HG03575 (cell line): ENCODE measurements at regions not wholly inside any gene's neighbourhood (a gene's known extent, or its start where the extent isn't known, plus 50 kb on each side); places are given as distances from the start of the nearest gene placed in this dataset.

Source experiments
- ATAC-seq: cut with Tn5 transposase; IDR thresholded peaks from one replicate; pipeline ENCODE4 v1.9.1; 2021; ENCODE audit not compliant: unreplicated experiment, insufficient number of reproducible peaks, low FRiP score; ENCODE audit errors: extremely low read depth

DNA sequence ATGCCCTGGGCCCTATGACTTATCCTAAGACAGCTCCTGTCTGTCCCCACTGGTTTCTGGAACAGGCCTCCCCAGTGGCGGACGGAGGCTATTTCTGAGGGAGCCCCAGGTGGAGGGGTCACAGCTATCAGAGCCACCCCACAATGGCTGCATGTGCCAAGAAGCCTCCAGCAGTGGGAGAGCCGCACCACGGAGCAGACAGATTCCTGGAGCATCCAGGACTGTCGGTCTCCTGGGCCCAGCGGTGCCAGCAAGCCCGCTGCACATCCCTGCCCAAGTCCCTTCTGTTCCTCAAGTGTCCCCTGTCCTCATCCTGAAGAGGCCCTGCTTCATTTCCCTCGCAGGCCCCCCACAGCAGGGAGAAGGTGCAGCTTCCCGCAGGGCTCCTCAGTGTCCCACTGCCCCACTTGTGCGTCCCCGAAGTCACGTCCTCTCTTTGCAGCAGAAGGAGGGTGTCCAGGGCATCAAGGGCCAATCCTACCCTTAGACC is 193.0 kb upstream of the SHH start:
- no peak for ATAC-seq

DNA sequence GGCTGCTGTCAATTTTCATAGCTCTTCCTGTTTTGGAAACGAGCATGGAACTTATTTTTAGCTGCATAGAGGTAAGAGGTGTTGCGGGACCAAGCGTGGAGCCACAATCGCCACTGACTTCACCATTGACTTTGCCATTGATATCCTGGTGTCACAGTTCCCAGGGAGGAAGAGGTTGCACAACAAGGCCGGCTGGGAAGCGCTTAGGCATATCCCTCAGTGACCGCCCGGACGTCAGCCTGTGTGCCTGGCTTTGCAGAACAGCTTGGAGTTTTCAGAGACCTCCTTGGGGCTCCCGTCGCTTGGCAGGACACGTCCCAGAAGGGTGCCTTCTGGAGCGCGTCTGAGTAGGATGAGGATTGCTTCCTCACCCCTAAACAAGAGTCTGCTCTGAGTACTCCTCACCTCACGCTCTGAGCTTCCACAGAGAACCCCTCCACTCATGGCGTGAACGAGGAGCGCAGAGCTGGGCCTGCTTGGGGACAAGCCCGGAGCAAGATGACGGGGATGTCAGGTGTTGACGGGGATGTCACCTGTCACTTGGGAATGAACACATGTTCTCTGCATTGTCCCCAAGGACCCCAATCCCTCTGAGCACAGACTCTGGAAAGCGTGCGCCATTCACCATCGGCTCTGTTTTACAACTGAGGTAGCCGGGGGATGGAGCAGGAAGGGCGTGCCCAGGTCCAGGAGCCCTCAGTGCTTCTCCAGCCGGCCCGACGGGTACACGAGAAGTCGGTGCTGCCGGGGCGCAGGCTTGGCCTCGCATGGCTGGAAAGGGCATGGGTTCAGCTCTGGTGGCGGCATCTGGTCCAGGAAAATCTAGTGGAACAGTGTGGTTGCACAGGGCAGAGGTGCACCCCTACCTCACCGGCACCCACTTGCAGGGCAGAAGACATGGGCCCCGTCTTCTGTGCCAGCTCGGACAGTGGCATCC is 192.3 kb upstream of the SHH start:
- no peak for ATAC-seq

DNA sequence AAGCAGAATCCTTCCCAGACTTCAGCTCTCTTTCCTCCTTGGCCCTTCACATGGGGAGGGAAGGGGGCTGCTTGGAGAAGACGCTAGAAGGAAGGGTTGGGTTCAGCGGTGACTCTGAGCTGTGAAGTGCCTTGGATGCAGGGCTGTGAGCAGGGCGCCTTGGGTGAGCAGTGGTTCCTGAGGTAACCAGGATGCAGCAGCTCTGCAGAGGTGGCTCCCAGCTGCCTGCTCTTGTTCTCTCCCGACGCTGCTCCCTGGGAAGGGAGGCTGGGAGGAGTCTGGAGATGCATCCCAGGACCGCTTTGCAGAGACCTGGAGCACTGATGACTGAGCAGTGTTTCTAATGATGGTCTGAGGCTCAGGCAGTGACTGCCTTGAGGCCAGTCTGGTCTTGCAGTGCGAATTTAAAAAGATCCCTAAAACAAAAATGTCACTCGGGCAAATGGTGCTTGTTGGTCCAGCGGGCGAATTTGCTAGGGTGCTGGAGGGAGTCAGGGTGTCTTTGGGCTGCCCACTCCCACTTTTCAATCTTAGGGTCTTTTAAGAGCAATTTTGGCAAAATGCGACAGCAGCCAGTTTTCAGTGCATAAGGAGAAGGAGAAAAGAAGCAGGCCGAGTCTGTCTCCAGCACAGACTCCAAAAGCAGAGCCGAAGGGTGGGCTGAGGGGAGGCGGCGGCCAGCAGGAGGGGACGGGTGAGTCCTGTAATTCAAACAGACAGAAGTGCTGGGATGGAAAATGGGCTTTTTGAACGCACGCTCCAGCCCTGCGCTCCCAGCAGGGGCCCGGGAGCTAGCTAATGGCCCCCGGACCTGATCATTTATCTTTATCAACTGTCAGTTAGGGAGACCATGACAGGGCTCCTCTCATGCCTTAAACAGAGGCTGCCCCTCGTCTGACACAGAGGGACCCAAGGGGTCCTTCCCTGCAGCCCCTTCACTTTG is 191.2 kb upstream of the SHH start:
- no peak for ATAC-seq

GRCh38 chr7:156002362-156003066 is 190.3 kb upstream of the SHH start:
- ATAC-seq: no peak

DNA sequence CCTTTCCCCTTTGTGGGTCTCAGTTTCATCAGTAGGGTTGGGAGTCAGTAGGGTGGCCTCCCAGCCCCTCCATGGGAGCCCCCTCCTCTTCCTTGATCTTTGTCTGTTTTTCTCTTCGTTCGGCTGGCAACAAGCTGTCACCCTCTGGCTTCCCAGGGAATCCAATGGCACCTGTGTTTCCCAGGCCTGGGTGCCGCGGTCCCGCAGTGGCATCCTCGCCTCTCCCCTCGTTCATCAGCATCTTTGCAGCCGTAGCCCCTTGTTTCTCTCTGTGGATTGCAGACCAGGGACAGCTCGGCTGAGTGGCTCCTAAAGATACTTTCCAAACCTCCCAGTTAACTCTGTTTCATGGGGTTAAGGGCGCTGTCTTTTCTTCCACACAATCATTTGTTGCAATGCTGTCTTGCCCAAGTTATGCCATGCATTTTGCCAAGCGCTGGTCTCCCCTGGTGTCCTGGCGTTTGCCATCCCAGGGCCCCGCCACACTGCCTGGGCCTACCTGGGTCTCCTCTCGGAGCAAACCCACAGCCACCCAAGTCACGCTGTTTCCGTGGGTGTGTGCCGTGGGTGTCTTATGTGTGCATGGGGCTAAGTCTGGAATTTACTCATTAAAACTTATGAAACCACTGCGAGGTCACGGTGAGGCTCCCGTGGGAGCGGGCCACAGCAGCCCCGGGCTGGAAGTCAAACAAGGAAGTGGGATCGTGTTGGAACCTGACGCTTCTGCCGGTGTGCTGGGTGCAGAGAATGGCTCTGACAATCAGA is 189.4 kb upstream of the SHH start:
- no peak for ATAC-seq

- ATAC-seq: no peak
Observed at GRCh38 chr7:156000601-156001396, 188.5 kb upstream of the SHH start.

DNA sequence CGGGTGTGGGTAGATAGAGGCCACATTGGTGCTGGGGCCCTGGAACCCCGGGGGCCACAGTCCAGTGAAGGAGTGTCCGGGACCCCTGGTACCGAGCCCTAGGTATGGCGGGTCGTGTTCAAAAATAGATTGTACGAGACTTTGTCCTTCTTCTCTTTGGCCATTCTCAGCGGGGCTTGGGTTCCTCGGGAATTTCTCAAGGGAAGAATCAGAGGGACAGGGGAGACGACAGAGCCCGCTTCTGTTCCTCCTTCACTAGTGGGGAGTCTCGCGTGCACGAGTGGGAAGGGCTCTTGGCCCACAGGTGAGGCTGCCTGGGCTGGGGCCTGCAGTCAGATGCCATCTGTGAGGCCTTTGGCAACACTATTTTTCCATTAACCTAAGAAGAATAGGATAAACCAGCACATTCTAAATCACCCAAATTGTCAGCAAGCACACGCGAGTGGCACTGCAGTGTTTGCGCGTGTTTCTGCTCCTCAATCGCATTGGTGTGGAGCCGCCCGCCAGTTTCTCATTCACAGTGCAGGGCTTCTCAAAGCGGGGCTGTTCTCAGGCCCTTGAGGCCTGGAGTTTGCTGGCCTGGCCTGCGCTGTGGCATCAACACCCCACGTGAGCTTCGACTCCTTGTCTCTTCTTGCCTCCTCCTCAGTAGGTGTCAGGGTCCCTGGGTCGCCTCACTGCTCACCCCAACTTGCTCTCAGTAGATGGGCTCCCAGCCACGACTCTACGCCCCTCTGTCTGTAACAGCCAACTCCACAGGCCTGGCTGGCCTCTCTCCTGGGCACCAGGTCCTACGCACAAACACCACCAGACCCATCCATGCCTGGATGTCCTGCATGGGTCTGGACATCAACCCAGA is 187.6 kb upstream of the SHH start:
- ATAC-seq: no peak

DNA sequence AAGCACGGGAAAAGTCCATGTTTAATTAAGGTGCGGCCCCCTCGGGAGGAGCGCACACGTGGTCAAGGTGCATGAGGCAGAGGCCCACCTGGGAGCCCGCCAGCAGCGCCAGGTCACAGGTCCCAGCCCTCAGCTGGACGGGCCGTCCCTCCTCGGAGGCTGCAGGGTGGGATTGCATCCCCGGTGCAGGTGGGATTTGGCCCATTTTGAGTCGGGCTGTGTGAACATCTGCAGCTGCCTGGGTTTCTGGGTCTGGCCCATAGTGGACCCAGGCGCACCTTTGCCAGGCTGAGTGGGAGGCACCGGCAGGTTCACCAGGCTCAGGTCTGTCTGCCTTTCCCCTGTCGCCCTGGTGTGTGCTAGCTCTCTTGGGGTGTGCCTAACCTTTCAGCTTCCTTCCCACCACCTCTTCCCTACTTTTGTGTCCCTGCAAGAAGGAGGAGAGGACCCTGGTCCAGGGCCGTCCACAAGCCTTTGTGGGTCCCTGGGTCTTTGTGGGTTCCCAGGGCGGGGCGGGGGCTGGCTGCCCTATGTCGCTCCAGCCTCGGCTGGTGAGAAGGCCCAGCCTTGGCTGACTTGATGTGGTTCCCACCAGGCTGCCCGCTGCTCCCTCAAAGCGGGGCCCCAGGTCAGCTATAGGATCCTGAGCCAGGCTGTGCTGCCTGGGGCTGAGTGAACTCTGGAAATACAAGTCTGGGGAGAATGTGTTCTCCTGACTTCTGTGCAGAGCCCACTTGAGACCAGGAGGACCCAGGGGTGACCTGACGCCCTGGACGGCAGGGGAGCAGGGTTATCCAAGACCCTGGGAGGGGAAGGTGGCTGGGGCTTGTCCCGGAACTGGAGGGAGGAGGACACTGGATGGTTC is 186.7 kb upstream of the SHH start:
- ATAC-seq: no peak

DNA sequence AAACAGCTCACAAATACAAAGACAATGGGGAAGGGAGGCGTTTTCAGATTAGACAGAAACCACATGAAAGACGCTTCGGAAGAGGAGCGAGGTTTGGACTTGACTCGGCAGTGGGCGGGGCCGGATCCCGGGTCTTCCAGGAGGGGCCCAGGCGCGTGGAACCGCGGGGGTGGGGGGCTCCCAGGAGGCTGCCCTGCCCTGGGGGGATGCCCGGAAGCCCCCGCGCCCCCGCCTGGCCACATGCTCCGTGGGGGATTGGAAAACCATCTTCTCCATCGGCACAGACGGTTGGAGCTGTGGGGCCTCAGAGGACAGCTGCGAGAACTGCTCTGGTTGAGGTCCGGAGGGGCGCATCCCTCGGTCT is 186.0 kb upstream of the SHH start:
- ATAC-seq: no peak

DNA sequence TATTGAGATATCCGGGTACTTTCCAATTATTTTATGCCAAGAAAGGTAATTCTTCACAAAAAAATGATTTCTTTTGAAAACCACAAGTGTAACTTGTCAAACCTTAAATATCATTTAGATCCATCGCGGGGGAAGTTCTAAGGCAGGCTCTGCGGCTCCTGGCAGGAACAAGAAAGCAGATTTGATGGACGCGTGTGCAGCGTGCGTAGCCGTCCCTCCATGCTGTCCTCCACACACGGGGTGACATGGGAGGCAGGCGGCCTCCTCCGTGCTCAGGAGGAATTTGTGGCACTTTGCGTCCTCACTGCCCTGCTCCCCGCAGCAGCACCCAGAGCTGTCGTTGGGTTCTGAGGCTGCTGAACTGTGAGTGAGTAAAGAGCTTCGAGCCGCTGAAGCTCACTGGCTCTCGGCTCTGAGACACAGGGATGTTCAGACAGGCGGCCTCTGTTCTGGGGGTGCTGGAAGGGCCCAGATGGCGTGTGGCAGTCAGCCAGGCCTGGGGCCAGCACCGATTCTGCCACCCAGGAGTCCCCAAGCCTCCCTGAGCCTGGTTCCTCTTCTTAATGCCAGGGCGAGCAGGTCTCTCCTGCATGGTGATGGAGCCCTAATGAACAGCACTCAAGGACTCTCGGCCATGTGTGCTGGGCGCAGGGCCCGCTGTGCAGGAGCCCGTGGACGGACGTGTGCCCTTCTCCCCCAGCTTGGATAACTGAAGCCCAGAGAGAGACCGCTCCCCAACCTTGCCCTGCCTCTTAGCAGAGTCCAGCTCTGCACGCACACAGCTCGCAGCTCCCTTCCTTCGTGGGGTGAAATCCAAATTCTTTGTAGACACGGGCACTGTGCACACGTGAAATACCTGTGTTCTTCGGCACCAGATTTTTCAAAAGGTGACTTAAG is 185.4 kb upstream of the SHH start:
- no peak for ATAC-seq

- ATAC-seq: no peak
Observed at GRCh38 chr7:155996718-155997280, 184.5 kb upstream of the SHH start.

GRCh38 chr7:155995183-155995612 is 182.9 kb upstream of the SHH start:
- ATAC-seq: no peak

GRCh38 chr7:155994279-155994811 is 182.1 kb upstream of the SHH start:
- ATAC-seq: no peak

DNA sequence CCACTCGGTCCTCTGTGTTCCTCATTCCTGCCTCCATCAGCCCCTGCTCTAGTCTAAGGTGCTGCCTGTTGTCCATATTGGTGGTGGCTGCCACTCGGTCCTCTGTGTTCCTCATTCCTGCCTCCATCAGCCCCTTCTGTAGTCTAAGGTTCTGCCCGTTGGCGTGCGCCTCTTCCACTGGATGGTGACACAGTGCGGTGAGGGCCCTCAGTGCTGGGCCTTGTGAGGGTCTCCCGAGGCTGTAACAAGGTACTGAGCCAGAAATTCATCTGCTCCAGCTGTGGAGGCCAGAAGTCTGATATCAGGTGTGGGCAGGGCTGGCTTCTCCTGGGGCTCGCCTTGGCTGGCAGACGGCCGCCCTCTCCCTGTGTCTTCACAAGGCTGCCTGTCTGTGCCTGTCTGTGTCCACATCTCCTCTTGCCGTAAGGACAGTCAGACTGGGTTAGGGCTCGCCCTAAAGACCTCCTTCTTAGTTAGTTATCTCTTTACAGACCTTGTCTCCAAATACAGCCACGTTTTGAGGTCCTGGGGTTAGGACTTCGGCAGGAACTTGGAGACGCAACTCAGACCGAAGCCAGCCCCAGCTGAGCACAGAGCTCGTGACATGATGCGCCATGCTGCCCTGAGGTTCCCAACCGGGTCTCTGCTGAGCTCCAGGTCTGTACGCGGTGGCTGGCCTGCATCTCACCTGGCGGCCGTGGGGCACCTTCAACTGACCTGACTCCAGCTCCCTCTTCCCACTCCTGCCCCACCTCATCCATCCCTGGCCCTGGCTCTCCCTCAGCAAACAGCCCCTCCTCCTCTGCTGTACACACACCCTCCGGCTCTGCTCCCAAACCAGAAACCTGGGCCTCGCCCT is 181.4 kb upstream of the SHH start:
- no peak for ATAC-seq
